RWPE2 (cell line): ENCODE measurements at regions not wholly inside any gene's neighbourhood (a gene's known extent, or its start where the extent isn't known, plus 50 kb on each side); places are given as distances from the start of the nearest gene placed in this dataset.

Experiments
- ATAC-seq: fragments of 200-7000 bp; cut with Tn5 transposase; 3 replicates; pipeline ENCODE4 v1.9.1; 2021; ENCODE audit warnings: low read depth
- DNase-seq: peaks from one replicate; pipeline ENCODE4 v3.0.0-alpha.2; 2020; ENCODE audit warnings: low spot score
- H3K27ac ChIP-seq: fragments of 450-650 bp; 2 replicates; pipeline ENCODE4 v1.5.1; 2017; ENCODE audit warnings: mild to moderate bottlenecking; ENCODE audit not compliant: poor library complexity, severe bottlenecking
- H3K27me3 ChIP-seq: fragments of 250-450 bp; sonication (Bioruptor Pico); 2 replicates; pipeline ENCODE4 v1.5.1; 2021; ENCODE audit warnings: mild to moderate bottlenecking, moderate library complexity; ENCODE audit not compliant: insufficient read depth, poor library complexity, severe bottlenecking
- H3K36me3 ChIP-seq: fragments of 250-450 bp; sonication (Bioruptor Pico); 2 replicates; pipeline ENCODE4 v1.5.1; 2020; ENCODE audit warnings: low read depth, mild to moderate bottlenecking, moderate library complexity
- H3K4me1 ChIP-seq: fragments of 250-450 bp; sonication (Bioruptor Pico); 2 replicates; pipeline ENCODE4 v1.5.1; 2021; ENCODE audit warnings: mild to moderate bottlenecking, moderate library complexity; ENCODE audit not compliant: insufficient read depth, poor library complexity, severe bottlenecking
- H3K4me3 ChIP-seq: fragments of 250-450 bp; sonication (Bioruptor Pico); 2 replicates; pipeline ENCODE4 v1.5.1; 2021; ENCODE audit warnings: mild to moderate bottlenecking, moderate library complexity; ENCODE audit not compliant: severe bottlenecking
- H3K9me3 ChIP-seq: fragments of 250-450 bp; sonication (Bioruptor Pico); 2 replicates; pipeline ENCODE4 v1.5.1; 2021; ENCODE audit warnings: mild to moderate bottlenecking, moderate library complexity; ENCODE audit not compliant: severe bottlenecking
- TF ChIP-seq, protein P1 (sequence below): fragments of 450-650 bp; IDR thresholded peaks from one replicate; pipeline ENCODE4 v1.5.1; 2017; ENCODE audit warnings: mild to moderate bottlenecking, moderate library complexity; ENCODE audit not compliant: poor library complexity, severe bottlenecking

GRCh38 chr18:38693104-38693503, 1127.5 kb upstream of the CELF4 start:
- no peak for ATAC-seq
- Histone ChIP-seq H3K4me3 (no peak overlapping the region), H3K36me3 (no peaks in the 10 kb centered on the region), H3K4me1 (peaks cover 7% of the 10 kb centered on the region), H3K9me3 (no peaks in the 10 kb centered on the region), H3K27me3 (no peaks in the 10 kb centered on the region), H3K27ac (no peak overlapping the region)
- TF ChIP-seq, protein P1, sequence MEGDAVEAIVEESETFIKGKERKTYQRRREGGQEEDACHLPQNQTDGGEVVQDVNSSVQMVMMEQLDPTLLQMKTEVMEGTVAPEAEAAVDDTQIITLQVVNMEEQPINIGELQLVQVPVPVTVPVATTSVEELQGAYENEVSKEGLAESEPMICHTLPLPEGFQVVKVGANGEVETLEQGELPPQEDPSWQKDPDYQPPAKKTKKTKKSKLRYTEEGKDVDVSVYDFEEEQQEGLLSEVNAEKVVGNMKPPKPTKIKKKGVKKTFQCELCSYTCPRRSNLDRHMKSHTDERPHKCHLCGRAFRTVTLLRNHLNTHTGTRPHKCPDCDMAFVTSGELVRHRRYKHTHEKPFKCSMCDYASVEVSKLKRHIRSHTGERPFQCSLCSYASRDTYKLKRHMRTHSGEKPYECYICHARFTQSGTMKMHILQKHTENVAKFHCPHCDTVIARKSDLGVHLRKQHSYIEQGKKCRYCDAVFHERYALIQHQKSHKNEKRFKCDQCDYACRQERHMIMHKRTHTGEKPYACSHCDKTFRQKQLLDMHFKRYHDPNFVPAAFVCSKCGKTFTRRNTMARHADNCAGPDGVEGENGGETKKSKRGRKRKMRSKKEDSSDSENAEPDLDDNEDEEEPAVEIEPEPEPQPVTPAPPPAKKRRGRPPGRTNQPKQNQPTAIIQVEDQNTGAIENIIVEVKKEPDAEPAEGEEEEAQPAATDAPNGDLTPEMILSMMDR: no peak
- no peak for DNase-seq

DNA sequence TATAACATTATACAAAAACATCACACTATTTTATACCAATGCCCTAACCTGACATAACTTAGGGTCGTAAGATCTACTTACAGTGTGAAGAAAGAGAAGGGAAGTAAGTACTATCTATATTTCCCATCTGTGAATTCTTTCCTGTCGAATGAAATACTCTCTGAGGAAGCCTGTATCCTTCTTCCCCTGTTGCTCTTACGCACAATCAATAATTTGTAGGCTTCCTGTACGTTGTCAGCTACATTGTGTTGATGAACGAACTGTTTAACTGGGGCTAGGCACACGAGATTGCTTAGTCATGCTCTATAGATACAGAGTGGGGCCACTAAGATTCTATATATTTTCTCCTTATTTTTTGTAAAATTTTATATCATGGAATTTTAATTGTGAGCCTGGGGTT, 1125.0 kb upstream of the CELF4 start:
- Histone ChIP-seq H3K27me3 (no peaks in the 10 kb centered on the region), H3K36me3 (no peaks in the 10 kb centered on the region), H3K4me1 (peaks cover 2% of the 10 kb centered on the region), H3K27ac (no peak overlapping the region), H3K4me3 (no peak overlapping the region), H3K9me3 (no peaks in the 10 kb centered on the region)
- DNase-seq (no peak), ATAC-seq (no peak)
- TF ChIP-seq, protein P1: no peak

- no peak overlapping the region for H3K27ac ChIP-seq
- no peaks in the 10 kb centered on the region for H3K4me1 ChIP-seq
- H3K36me3 ChIP-seq: no peaks in the 10 kb centered on the region
- no peaks in the 10 kb centered on the region for H3K9me3 ChIP-seq
- H3K27me3 ChIP-seq: no peaks in the 10 kb centered on the region
- ATAC-seq: no peak
- TF ChIP-seq, protein P1: no peak
- H3K4me3 ChIP-seq: no peak overlapping the region
- no peak for DNase-seq
Measured at GRCh38 chr18:38688416-38688815, 1122.8 kb upstream of the CELF4 start.

- H3K9me3 ChIP-seq: no peaks in the 10 kb centered on the region
Measured at GRCh38 chr18:38670486-38670885, 1104.9 kb upstream of the CELF4 start.

DNA sequence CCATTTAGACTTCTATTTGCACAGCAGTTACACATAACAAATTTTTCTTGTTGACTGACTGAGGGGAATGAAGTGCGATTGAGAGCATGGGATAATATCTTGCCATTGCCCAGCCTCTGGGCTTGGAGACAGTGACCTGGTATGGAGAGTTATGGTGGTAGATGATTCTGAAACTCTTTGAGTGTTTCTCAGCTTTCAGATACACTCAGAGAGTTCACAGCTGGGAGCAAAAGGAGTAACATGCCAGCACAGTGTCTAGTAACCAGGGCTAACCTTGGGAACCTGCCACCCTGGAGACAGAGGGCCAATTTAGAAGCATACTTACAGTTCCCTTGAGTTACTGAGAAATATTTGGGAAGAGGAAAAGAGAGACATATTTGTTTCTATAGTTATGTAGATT, 1099.3 kb upstream of the CELF4 start:
- Histone ChIP-seq H3K36me3 (no peaks in the 10 kb centered on the region), H3K4me1 (no peaks in the 10 kb centered on the region), H3K27me3 (no peaks in the 10 kb centered on the region), H3K4me3 (no peak overlapping the region), H3K9me3 (no peaks in the 10 kb centered on the region), H3K27ac (no peak overlapping the region)
- DNase-seq (no peak), ATAC-seq (no peak)
- TF ChIP-seq, protein P1: no peak

More at GRCh38 chr18:38670486-38670885, 1104.9 kb upstream of the CELF4 start:
- Histone ChIP-seq H3K27me3 (no peaks in the 10 kb centered on the region), H3K36me3 (no peaks in the 10 kb centered on the region), H3K27ac (no peak overlapping the region), H3K4me1 (no peaks in the 10 kb centered on the region), H3K4me3 (no peak overlapping the region)
- DNase-seq (no peak), ATAC-seq (no peak)
- TF ChIP-seq, protein P1: no peak
